IMR-90 (cell line): ENCODE measurements at regions not wholly inside any gene's neighbourhood (a gene's known extent, or its start where the extent isn't known, plus 50 kb on each side); places are given as distances from the start of the nearest gene placed in this dataset.

ENCODE experiments used
- ATAC-seq: fragments of 200-7000 bp; cut with Tn5 transposase; 2 replicates; pipeline ENCODE4 v1.9.1; 2020; ENCODE audit warnings: low read depth, mild to moderate bottlenecking, moderate library complexity
- BruUV-seq: library from RNA; stranded (reverse); fragments of 400-500 nt; replicated peaks from 2 replicates; lab custom pipeline; 2021; lab: Mats Ljungman, UMichigan
- CTCF ChIA-PET: fragments of 300-600 bp; formaldehyde crosslinking; extraction: SDS; loops from one replicate; lab custom pipeline; 2021; ENCODE audit warnings: antibody characterized with exemption; lab: Yijun Ruan, JAX
- POLR2A ChIA-PET: fragments of 300-600 bp; sonication (Branson Sonifier 250); formaldehyde crosslinking; loops from one replicate; lab custom pipeline; 2022; ENCODE audit warnings: antibody characterized with exemption; ENCODE audit not compliant: unreplicated experiment; lab: Charles Lee
- DNase-seq: peaks from one replicate; pipeline ENCODE4 v3.0.0; 2013
- H2AFZ ChIP-seq: replicated peaks from 2 replicates; pipeline ENCODE3; 2013; ENCODE audit warnings: low read length, mild to moderate bottlenecking; ENCODE audit not compliant: poor library complexity
- H2AK5ac ChIP-seq: 2 replicates; pipeline ENCODE4 v1.6.1; 2013; ENCODE audit warnings: low read depth, low read length, inconsistent platforms
- H2AK9ac ChIP-seq: replicated peaks from 2 replicates; pipeline ENCODE3; 2013; ENCODE audit warnings: mild to moderate bottlenecking, low read depth, low read length, moderate library complexity; ENCODE audit not compliant: poor library complexity
- H2BK120ac ChIP-seq: 2 replicates; pipeline ENCODE4 v1.6.1; 2013; ENCODE audit warnings: low read depth, low read length, inconsistent platforms
- H2BK15ac ChIP-seq: 3 replicates; pipeline ENCODE4 v1.6.1; 2013; ENCODE audit warnings: low read depth, low read length, inconsistent platforms
- H2BK20ac ChIP-seq: 2 replicates; pipeline ENCODE4 v1.6.1; 2013; ENCODE audit warnings: low read depth, mild to moderate bottlenecking, inconsistent platforms, low read length, moderate library complexity
- H2BK5ac ChIP-seq: 2 replicates; pipeline ENCODE4 v1.6.1; 2013; ENCODE audit warnings: mild to moderate bottlenecking, low read depth, low read length, inconsistent platforms; ENCODE audit not compliant: poor library complexity, severe bottlenecking
- H3K14ac ChIP-seq: replicated peaks from 2 replicates; pipeline ENCODE4 v1.6.1; 2013; ENCODE audit warnings: low read depth, low read length, inconsistent platforms
- H3K18ac ChIP-seq: 2 replicates; pipeline ENCODE4 v1.6.1; 2013; ENCODE audit warnings: low read depth, low read length, control low read depth
- H3K23ac ChIP-seq: 2 replicates; pipeline ENCODE4 v1.6.1; 2013; ENCODE audit warnings: low read depth, low read length, inconsistent platforms
- H3K27ac ChIP-seq: 2 replicates; pipeline ENCODE4 v1.5.1; 2013; ENCODE audit warnings: mild to moderate bottlenecking, control low read depth, low read length; ENCODE audit not compliant: insufficient read depth
- H3K27me3 ChIP-seq: 2 replicates; pipeline ENCODE4 v1.6.1; 2013; ENCODE audit warnings: low read length; ENCODE audit not compliant: control insufficient read depth, insufficient read depth
- H3K36me3 ChIP-seq: 2 replicates; pipeline ENCODE4 v1.6.1; 2013; ENCODE audit warnings: low read length, mixed read lengths; ENCODE audit not compliant: control insufficient read depth, insufficient read depth
- H3K4ac ChIP-seq: 2 replicates; pipeline ENCODE4 v1.6.1; 2013; ENCODE audit warnings: low read depth, low read length, inconsistent platforms
- H3K4me1 ChIP-seq: 2 replicates; pipeline ENCODE4 v1.6.1; 2013; ENCODE audit warnings: low read length, mixed read lengths; ENCODE audit not compliant: control insufficient read depth, insufficient read depth
- H3K4me2 ChIP-seq: 2 replicates; pipeline ENCODE4 v1.6.1; 2013; ENCODE audit warnings: low read depth, mild to moderate bottlenecking, control low read depth, low read length, moderate library complexity
- H3K4me3 ChIP-seq: 2 replicates; pipeline ENCODE4 v1.5.1; 2013; ENCODE audit warnings: low read depth, mild to moderate bottlenecking, control low read depth, low read length, moderate library complexity; ENCODE audit not compliant: insufficient read depth
- H3K56ac ChIP-seq: 2 replicates; pipeline ENCODE4 v1.6.1; 2013; ENCODE audit warnings: low read length, inconsistent platforms; ENCODE audit not compliant: insufficient read depth; ENCODE audit errors: extremely low read depth
- H3K79me1 ChIP-seq, 2 experiments: 2 replicates each; pipeline ENCODE4 v1.6.1; 2013; ENCODE audit warnings: low read length in 2 of 2, inconsistent platforms in 1 of 2, low read depth in 1 of 2
- H3K9ac ChIP-seq: 2 replicates; pipeline ENCODE4 v1.6.1; 2013; ENCODE audit warnings: low read depth, low read length, control low read depth
- H3K9me1 ChIP-seq: 2 replicates; pipeline ENCODE4 v1.6.1; 2013; ENCODE audit warnings: low read length, inconsistent platforms; ENCODE audit not compliant: insufficient read depth
- H3K9me3 ChIP-seq: 2 replicates; pipeline ENCODE4 v1.6.1; 2013; ENCODE audit warnings: low read length; ENCODE audit not compliant: control insufficient read depth, insufficient read depth
- H4K20me1 ChIP-seq: 2 replicates; pipeline ENCODE4 v1.6.1; 2013; ENCODE audit warnings: low read length, inconsistent platforms; ENCODE audit not compliant: insufficient read depth
- H4K5ac ChIP-seq: 2 replicates; pipeline ENCODE4 v1.6.1; 2013; ENCODE audit warnings: mild to moderate bottlenecking, low read depth, low read length, control low read depth
- H4K8ac ChIP-seq, 2 experiments: 2 replicates each; pipeline ENCODE4 v1.6.1; 2013; ENCODE audit warnings: low read depth in 2 of 2, low read length in 2 of 2, control low read depth in 1 of 2, inconsistent platforms in 1 of 2
- H4K91ac ChIP-seq: 2 replicates; pipeline ENCODE4 v1.6.1; 2013; ENCODE audit warnings: low read depth, low read length, inconsistent platforms; ENCODE audit not compliant: insufficient read depth
- CEBPB ChIP-seq: IDR thresholded peaks from 2 replicates; pipeline ENCODE4 v1.6.1; 2012; ENCODE audit warnings: low read depth, low read length, improper control_type of control experiment
- CHD1 ChIP-seq: IDR thresholded peaks from 2 replicates; pipeline ENCODE4 v1.6.1; 2012; ENCODE audit warnings: low read depth, low read length, improper control_type of control experiment
- WGBS, 2 experiments: methylation state at CpG; one replicate each; pipeline versions ENCODE4 v1.1.5 to v1.1.7; 2013; ENCODE audit warnings: missing lambda C conversion rate in 2 of 2; ENCODE audit not compliant: insufficient read length in 1 of 2; ENCODE audit errors: extremely low coverage in 2 of 2; 5-methylcytosine and 5-hydroxymethylcytosine counted together
- dilution Hi-C: fragments of 300-500 bp; cut with HindIII; formaldehyde crosslinking; loops from one replicate; pipeline ENCODE4 v1.14.3; 2018; ENCODE audit warnings: low sequenced_read_pairs; ENCODE audit not compliant: unreplicated experiment
- in situ Hi-C: fragments of 300-500 bp; cut with MboI; formaldehyde crosslinking; loops from 3 replicates; pipeline ENCODE4 v1.14.3; 2019; ENCODE audit warnings: low sequenced_read_pairs, inconsistent platforms, mixed read lengths
- intact Hi-C: fragments of 100-400 bp; cut with micrococcal nuclease; formaldehyde crosslinking; loops from 2 replicates; pipeline ENCODE4 v1.10.0; 2022

DNA sequence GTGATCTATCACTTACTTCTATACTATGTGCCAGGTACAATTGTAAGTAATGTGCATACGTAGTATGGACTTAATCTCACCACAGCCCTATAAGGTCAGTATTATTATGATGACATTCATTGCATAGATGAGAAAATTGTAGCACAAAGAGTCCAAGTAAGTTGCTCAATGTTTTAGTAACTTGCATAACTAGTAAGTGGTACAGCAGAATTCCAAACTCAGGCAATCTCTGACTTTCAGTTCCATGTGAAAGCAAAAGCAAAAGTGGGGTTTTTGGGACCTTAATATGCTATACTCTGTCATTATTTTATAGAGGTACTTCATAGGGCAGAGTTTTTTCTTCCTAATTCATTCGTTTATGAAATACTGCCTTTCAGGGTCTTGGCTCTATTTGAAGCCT, 188.8 kb upstream of the VEGFC start:
- ATAC-seq (peak; percentile 76), DNase-seq (peak; percentile 72)
- Histone ChIP-seq H3K18ac (peak overlapping the region; percentile 46; the same call in 1 of the 2 replicates), H2BK20ac (no peak overlapping the region), H2BK120ac (no peak overlapping the region), H3K36me3 (no peaks in the 10 kb centered on the region), H3K9ac (no peak overlapping the region), H3K23ac (no peak overlapping the region), H2BK5ac (peak overlapping the region; percentile 32), H4K20me1 (no peaks in the 10 kb centered on the region), H3K9me1 (no peaks in the 10 kb centered on the region), H2BK15ac (no peak overlapping the region), H3K4me3 (no peak overlapping the region), H4K8ac (no peak overlapping the region), H4K5ac (peak overlapping the region; percentile 53; the same call in 1 of the 2 replicates), H3K4me1 (peaks cover 3% of the 10 kb centered on the region; the same call in 1 of the 2 replicates), H3K14ac (no peak overlapping the region), H2AK5ac (no peak overlapping the region), H4K91ac (no peak overlapping the region), H3K4ac (no peak overlapping the region), H2AK9ac (no peak overlapping the region), H3K9me3 (no peaks in the 10 kb centered on the region), H3K27ac (no peak overlapping the region), H3K79me1 (no peaks in the 10 kb centered on the region), H3K56ac (no peak overlapping the region), H3K4me2 (peak overlapping the region; percentile 70; the same call in 1 of the 2 replicates), H2AFZ (no peak overlapping the region), H3K27me3 (no peaks in the 10 kb centered on the region)
- ChIA-PET CTCF (no interaction called here), POLR2A (no interaction called here)
- BruUV-seq, result no TSS peak
- WGBS, 2 experiments, result no CpG with 5 or more reads among the region's 2 CpGs
- dilution Hi-C loops, result no loop called here
- TF ChIP-seq CEBPB (peak; percentile 91), CHD1 (no peak)
- in situ Hi-C loops, result no loop called here
- intact Hi-C loops, result loop anchor here (5.0 kb wide), 1 partner anchor 99 kb away; no protein-coding TSS in a partner anchor
